H1 (cell line): ENCODE measurements at regions not wholly inside any gene's neighbourhood (a gene's known extent, or its start where the extent isn't known, plus 50 kb on each side); places are given as distances from the start of the nearest gene placed in this dataset.

Experiments used
- ATF3 ChIP-seq: IDR thresholded peaks from 2 replicates; pipeline ENCODE4 v1.6.1; 2011; ENCODE audit warnings: low read depth, mild to moderate bottlenecking, low read length; ENCODE audit not compliant: insufficient read depth
- BRCA1 ChIP-seq: IDR thresholded peaks from 2 replicates; pipeline ENCODE4 v1.6.1; 2012; ENCODE audit warnings: low read depth, low read length, improper control_type of control experiment
- CHD1 ChIP-seq: IDR thresholded peaks from 2 replicates; pipeline ENCODE4 v1.6.1; 2012; ENCODE audit warnings: low read depth, low read length, improper control_type of control experiment
- CHD7 ChIP-seq: fragments of 300-600 bp; sonication (generic); IDR thresholded peaks from 2 replicates; pipeline ENCODE4 v1.7.1; 2012; ENCODE audit warnings: low read length, moderate library complexity, mild to moderate bottlenecking, inconsistent platforms; ENCODE audit not compliant: insufficient replicate concordance
- CTBP2 ChIP-seq: IDR thresholded peaks from 2 replicates; pipeline ENCODE4 v1.7.0; 2011; ENCODE audit warnings: borderline replicate concordance, mild to moderate bottlenecking, moderate library complexity, mixed read lengths, low read length; ENCODE audit not compliant: insufficient read depth, insufficient read length
- HDAC6 ChIP-seq: IDR thresholded peaks from one replicate; pipeline ENCODE4 v1.7.1; 2012; ENCODE audit warnings: low read depth, mild to moderate bottlenecking, inconsistent platforms, low read length, moderate library complexity
- JUN ChIP-seq: IDR thresholded peaks from 2 replicates; pipeline ENCODE4 v1.6.1; 2011; ENCODE audit warnings: low read depth, mild to moderate bottlenecking, improper control_type of control experiment, low read length
- KDM1A ChIP-seq: fragments of 200-600, 300-600 bp; sonication (generic); IDR thresholded peaks from 2 replicates; pipeline ENCODE4 v1.7.1; 2016; ENCODE audit warnings: mild to moderate bottlenecking, low read length, borderline replicate concordance
- MAX ChIP-seq: IDR thresholded peaks from 2 replicates; pipeline ENCODE4 v1.6.1; 2012; ENCODE audit warnings: inconsistent platforms
- RNF2 ChIP-seq: fragments of 200-900, 300-1000 bp; sonication (generic); IDR thresholded peaks from 2 replicates; pipeline ENCODE4 v1.7.1; 2016; ENCODE audit warnings: borderline replicate concordance, low read depth, mild to moderate bottlenecking, antibody characterized with exemption, low read length; ENCODE audit not compliant: poor library complexity, severe bottlenecking; ENCODE audit errors: missing control alignments
- TCF12 ChIP-seq: IDR thresholded peaks from 2 replicates; pipeline ENCODE4 v1.6.1; 2011; ENCODE audit warnings: low read depth, mild to moderate bottlenecking, low read length

GRCh38 chr13:79966493-79966895, 374.4 kb downstream of the SPRY2 start (continued):
- peak; percentile 85 for TF ChIP-seq CHD7
- TF ChIP-seq CTBP2 = no peak
- TF ChIP-seq CHD1 = no peak
- no peak for TF ChIP-seq KDM1A
- no peak for TF ChIP-seq TCF12
- TF ChIP-seq JUN = no peak
- no peak for TF ChIP-seq ATF3
- no peak for TF ChIP-seq RNF2
- TF ChIP-seq HDAC6 = no peak
- peak; percentile 51 for TF ChIP-seq MAX
- TF ChIP-seq BRCA1 = no peak
